CD4-positive, alpha-beta T cell treated with Interleukin-4 for 4 hours (primary cell): ENCODE measurements at regions not wholly inside any gene's neighbourhood (a gene's known extent, or its start where the extent isn't known, plus 50 kb on each side); places are given as distances from the start of the nearest gene placed in this dataset.
A peak's percentile ranks its signal among the peaks of the same experiment; 100 is the strongest.

Experiments
- DNase-seq: peaks from one replicate; pipeline ENCODE4 v3.0.0-alpha.2; 2020

GRCh38 chr4:163623787-163624186, 129.3 kb downstream of the TMA16 start:
- no peak for DNase-seq

GRCh38 chr4:163624727-163625126, 130.2 kb downstream of the TMA16 start:
- DNase-seq = no peak

DNA sequence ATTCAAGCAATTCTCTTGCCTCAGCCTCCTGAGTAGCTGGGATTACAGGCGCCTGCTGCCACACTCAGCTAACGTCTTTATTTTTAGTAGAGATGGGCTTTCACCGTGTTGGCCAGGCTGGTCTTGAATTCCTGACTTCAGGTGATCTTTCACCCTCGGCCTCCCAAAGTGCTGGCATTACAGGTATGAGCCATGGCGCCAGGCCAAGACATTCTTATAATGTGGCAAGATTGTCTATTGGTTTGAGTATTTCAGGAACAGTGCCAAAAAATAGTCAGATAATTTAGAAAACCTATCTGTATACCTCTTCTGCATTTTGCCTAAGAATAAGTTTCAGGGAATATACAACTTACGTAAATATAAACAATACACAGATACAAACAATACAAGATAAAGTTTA, 136.8 kb downstream of the TMA16 start:
- no peak for DNase-seq

DNA sequence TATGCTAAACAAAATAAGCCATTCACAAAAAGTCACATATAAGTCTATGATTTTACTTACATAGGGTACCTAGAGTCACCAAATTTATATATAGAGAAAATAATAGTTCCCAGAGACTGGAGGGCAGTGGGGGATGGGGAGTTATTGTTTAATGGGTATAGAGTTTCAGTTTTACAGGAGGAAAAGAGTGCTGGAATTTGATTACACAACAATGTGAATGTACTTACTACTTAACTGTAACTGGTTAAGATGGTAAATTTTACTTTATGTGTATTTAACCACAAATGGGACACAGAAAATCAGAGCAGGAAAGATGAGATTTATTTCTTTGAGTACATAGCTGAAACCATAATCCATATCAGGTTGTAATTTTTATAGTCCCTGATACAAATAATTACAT, 144.4 kb downstream of the TMA16 start:
- DNase-seq = no peak

DNA sequence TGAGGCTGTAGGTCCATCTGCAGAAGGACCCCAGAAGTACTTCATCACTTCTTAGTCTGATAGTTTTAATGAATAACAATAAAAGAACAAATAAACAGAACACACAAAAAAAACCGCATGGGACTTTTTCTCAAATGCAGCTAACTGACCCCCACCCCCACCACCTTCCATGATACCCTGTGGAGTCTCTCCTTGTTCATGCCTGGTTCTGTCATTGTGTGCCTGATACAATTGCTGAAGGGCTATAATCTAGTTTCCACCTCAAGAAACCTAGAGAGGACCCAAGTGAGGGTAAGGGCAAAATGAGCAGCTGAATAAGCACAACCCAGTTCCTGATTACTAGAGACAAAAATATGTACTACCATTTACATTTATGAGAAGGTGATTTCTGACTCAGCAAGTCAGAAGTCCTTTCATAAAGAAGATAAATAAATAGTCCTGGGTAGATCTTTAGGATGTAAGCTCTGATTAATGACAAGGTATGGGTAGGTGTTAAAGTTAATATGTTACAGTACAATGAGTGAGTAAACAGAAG, 155.1 kb downstream of the TMA16 start:
- no peak for DNase-seq

- DNase-seq = no peak
Observed at GRCh38 chr4:163651761-163652160, 157.3 kb downstream of the TMA16 start.

DNA sequence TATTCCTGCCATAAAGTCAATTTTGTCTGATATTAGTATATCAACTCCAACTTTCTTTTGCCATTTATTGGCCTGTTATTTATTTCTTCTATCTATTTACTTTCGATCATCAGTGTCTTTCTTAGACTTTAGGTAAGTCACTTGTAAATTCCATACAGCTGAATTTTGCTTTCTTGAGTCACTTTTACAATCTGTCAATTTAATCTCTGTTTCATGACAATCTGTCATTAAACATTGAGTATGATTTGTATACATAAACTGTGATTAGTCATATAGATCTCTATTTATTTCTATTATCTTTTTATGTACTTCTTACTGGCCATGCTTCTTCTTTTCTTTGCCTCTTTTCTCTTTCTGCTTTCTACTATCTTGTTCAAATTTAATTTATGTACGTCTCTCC, 160.1 kb downstream of the TMA16 start:
- DNase-seq = no peak

DNA sequence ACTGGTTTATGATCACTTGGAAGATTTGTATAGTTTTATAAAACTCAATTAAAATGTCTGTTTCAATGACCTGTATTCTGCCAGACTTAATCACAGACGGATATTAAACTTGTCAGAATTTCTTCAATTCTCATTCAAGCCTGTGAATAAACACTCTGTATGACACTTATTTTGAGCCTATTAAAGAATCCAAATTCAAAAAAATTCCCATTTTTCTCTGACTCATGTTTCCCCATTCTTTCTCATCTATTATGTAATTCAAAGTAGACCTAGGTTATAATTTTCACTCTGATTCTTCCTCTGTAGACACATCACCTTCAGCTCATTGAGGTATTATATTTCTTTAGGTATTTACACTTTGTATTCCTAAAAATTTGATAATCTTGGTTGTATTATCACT, 166.1 kb downstream of the TMA16 start:
- DNase-seq = no peak

DNA sequence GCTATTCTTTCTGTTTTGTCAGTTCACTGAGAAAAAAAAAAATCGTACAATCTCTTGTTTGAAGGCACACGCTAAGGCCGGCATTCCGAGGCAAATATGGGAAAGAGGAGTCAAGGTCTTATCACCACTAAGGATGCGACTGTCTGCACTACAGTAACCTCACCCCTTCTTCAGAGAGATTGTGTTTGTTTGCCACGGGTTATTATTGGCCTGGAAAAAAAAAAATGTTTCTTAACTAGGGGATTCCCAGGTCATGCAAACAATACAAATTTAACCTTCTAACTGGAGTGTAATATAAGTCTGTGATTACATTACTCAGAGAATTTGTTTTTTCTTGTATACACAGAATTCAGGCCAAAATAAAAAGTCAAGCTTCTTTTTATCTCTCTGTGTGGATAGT, 168.3 kb downstream of the TMA16 start:
- DNase-seq = no peak

GRCh38 chr4:163663454-163664225, 169.2 kb downstream of the TMA16 start:
- no peak for DNase-seq

DNA sequence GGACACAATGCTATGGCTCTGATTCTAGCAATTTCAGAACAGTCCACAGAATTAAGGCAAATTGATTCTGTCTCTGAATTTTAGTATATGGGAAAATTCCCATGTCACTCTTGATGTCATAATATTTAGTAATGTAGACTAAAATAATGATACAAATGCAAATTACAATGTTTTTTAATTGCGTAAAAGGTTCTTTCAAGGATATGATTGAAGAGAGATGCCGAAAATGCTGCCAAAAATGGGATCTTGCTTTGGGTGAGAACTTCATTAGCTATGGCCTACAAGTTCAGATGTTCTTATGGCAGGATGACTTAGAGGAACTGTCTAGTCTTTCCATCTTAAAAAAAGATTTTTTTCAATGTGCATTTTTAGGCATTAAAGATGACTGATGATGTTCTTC, 170.6 kb downstream of the TMA16 start:
- DNase-seq = no peak

- no peak for DNase-seq
Observed at GRCh38 chr4:163665521-163666331, 171.2 kb downstream of the TMA16 start.

- DNase-seq = no peak
Observed at GRCh38 chr4:163666332-163666873, 171.9 kb downstream of the TMA16 start.

GRCh38 chr4:163672751-163673150, 178.3 kb downstream of the TMA16 start:
- no peak for DNase-seq

DNA sequence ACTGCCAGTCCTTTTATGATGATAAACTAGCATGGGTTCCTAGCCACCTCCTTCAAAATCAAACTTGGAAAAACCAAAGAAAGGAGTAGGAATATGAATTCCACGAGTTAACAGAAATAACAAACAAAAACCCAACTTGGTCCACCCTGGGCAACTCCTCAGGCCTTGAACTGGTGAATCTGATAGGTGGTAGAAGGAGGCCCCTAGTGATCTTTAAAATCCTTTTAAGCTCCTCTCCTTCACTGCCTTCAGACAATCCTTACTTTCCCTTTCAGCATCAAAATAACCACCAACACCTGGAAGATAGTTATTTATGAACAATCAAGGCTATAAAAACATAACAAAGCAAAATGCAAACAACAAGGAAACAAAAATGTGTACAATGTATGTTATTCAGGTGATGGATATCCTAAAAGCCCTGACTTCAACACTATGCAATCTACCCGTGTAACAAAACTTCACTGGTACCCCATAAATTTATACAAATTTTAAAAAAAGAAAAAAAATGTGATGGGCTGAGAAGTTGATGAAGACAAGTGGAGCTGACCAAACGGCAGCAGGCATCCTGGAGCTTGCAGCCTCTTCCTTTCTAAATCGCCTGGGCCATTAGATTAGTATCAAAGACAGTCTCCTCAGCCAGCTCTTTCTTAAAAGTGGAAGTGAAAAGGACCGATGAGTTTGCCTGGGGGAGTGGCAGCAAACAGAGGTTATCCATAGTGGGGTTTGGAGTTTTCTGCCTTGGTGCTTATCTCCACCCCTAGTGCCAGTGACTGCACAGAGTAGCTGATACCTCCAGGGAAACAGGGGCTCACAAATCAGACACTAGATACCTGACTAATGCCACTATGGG, 179.6 kb downstream of the TMA16 start:
- DNase-seq = no peak

DNA sequence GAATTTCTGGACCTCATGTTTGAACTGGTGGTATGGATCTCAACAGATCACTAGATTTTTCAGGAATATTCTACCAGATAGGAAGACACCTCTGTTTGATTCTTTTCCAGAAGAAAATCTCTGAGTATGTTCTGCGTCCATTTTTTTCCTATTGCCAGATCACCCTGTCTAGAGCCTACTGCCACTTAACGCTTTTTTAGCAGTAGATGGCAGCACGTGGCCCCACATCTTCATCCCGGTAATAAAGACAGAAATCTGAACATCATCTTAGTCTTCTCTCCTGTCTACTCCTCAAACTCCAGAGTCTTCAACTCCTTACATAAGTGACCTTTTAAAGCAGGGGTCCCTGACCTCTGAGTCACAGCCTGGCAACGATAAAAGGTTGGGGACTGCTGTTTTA, 184.7 kb downstream of the TMA16 start:
- no peak for DNase-seq

DNA sequence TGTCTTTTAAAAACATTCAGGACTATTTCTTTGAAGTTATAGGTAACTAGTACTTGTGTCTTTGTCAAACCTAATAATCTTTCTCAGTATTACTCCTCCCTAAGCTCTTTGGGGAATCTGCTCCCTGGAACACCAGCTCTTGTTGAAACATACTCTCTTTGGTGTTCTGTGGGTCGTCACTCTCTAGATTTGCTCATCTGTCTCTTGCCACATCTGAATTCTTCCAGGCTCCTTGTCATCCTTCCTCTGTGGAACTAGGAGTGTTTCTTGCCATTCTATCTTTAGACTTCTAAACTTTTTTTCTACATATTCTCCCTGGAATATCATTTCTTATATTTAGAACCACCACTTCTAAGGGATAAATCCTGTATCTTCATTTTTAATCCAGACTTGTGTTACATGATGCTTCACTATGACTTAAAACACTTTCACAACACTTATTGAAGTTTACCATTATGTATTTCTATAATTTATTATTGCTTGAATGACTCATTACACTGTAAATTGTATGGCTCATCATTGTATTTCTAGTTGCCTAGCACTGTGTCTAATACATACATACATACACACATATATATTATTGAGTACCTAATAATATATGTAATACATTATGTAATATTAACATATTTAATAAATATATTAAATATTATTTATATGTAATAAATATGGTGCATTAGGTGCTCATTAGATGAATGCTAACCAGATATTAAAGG, 186.1 kb downstream of the TMA16 start:
- DNase-seq = no peak

DNA sequence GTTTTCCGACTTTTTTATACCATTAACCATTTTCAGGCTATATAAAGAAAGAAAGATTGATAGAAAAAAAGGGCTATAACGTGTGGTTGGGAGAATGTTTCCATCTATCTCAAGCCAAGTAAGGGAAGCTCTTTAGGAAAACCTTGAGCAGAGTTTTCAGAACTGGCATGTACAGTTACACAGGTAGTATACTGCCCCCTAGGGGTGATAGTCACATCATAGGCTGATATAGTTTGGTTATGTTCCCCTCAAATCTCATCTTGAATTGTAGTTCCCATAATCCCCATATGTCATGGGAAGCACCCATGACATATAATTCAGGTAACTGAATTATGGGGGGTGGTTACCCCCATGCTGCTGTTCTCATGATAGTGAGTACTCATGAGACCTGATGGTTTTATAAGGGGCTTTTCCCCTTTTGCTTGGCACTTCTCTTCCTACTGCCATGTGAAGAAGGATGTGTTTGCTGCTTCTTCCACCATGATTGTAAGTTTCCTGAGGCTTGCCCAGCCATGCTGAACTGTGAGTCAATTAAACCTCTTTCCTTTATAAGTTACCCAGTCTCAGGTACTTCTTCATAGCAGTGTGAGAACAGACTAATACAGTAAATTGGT, 186.8 kb downstream of the TMA16 start:
- DNase-seq = peak; percentile 59

GRCh38 chr4:163688856-163689255, 194.4 kb downstream of the TMA16 start:
- DNase-seq = no peak

- DNase-seq = no peak
Observed at GRCh38 chr4:163693211-163693610, 198.7 kb downstream of the TMA16 start.

DNA sequence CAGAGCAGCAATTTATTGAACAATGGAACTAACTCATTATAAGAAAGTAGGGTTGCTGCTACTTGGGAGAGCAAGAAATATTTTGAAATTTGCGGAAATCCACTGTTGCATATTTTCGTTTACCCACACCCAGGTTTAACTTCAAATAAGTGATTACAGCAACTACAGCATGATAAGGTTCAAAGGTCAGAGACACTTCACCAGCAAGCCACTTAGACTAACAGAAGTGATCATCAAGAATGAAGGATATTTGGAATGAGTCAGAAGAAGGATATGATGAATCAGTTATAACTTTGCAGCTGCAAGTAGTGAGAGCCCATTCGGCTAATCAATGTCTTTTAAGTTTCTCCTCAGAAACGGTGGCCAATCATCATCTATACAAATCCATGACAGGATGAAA, 199.3 kb downstream of the TMA16 start:
- no peak for DNase-seq

- no peak for DNase-seq
Observed at GRCh38 chr4:163694385-163694784, 199.9 kb downstream of the TMA16 start.
